SIG-M5 treated with dmso at 0.1 percent for 504 hours (cell line): ENCODE measurements at regions not wholly inside any gene's neighbourhood (a gene's known extent, or its start where the extent isn't known, plus 50 kb on each side); places are given as distances from the start of the nearest gene placed in this dataset.
"Not testable (repeated sequence)": the region's sequence is repeated elsewhere in the genome, so short reads cannot be mapped to it uniquely, and the experiment has no call there.

Experiments
- DNase-seq: peaks from one replicate; lab custom pipeline; 2025; ENCODE audit not compliant: unreplicated experiment; lab: John Stamatoyannopoulos, UW

DNA sequence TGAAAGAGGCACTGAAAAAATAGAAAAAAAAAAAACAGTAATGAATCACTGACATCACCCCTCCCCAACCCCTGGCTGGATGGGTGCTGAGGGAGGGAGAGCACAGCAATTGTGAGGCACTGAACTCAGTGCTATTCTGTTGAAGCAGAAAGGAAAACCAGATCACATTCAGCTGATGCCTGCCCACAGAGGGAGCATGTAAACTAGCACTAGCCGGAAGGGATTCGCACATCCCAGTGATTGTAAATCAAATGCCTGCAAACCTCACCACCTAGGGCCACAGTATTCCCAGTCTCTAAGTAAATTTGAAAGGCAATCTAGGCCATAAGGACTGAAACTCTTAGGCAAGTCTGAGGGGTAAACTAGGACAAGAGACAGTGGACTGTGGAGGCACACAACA is 772.0 kb upstream of the CCDC179 start:
- no peak for DNase-seq

GRCh38 chr11:23644443-23644842 is 784.2 kb upstream of the CCDC179 start:
- DNase-seq = no peak

- not testable (repeated sequence) for DNase-seq
Measured at GRCh38 chr11:23652336-23652735, 792.1 kb upstream of the CCDC179 start.

GRCh38 chr11:23653071-23653675 is 792.9 kb upstream of the CCDC179 start:
- DNase-seq = no peak

DNA sequence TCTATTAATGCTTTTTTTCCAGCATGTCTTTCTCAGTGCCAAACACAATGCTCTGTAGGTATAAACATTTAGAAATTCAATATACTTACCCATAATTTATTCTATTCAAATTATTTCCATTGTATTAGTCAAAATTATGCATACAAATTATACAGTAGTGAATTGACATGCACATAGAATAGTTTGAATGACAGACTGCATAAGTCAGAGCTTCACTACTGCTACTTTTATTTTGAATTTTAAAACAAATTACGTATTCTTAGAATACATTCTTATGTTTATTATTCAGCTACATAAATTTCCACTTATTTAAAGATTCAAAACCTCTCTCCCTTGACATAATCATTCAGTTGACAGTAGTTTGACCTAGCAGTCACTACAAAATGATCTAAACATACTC is 808.0 kb upstream of the CCDC179 start:
- no peak for DNase-seq

DNA sequence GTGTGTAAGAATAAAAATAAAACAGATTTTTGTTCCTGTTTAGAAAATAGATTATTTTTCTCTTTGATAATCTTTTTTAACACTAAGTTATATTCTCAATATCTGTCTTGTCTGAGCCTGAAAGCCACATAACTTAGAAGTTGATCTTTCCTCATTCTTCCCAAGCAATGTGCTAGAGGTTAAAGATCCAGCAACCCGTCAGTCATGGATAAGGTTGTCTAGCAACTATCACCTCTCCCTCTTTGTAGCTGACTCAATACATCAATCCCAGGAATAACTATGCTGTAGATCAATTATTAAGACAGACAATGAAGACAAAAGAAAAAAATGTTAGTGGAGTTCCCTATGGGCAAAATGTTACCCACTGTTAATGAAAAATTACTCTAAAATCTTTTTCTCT is 813.1 kb upstream of the CCDC179 start:
- DNase-seq = no peak

- DNase-seq = no peak
Measured at GRCh38 chr11:23674866-23675265, 814.6 kb upstream of the CCDC179 start.

DNA sequence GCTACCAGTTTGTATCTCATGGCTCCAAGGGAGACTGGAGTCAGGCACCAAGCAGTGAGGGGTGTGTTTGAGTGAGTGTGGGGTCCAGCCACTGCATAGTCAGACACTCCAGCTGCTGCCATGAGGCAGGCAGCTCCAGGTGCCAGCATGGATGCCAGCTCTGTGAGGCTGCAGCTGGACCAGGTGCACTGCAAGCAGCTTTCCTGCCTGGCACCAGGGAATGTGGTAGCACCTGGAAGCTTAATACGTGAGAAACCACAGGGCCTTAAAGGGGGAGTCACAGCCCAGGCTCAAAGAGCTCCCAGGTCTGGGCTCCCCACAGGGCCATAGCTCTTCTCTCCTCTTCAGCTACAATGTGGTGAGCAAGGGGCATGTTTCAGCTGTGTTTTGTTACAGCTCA is 817.8 kb upstream of the LUZP2 start:
- no peak for DNase-seq

GRCh38 chr11:23679981-23680380 is 816.9 kb upstream of the LUZP2 start:
- DNase-seq = no peak

DNA sequence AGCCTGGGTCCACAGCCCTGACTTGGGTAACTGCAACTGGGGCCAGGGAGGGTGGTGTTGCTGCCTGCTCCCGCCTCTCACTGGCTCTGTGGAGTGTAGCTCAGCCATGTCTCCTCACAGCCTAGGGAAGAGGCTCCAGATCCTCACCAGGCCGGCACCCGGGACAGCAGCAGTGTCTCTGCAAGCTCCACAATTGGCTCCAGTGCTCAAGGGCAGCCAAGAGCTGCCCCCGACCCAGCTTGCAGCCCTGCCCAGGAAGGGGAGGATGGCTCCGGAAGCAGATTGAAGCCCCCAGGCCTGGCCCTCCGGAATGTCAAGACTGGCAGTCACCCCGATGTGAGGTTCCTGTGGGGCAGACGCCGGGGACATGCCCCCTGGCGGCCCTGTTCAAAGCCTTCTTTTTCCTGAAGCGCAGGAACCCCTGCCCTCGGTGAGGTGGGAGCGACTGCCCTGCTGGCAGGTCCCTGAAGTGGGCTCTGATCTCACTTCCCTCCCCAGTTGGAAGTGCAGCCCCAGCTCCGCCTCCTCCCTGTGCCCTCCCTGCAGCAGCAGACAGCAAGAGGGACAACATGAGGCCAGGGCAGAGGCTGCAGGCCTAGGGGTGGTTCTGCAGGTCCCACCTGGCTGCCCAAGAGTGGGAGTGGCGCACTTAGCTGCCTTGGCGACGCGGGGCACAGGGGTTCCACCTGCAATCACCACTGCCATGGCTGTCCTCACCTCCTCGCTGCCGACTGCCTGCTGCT is 816.2 kb upstream of the LUZP2 start:
- DNase-seq = no peak

GRCh38 chr11:23684701-23685100 is 812.2 kb upstream of the LUZP2 start:
- no peak for DNase-seq

- DNase-seq = no peak
Measured at GRCh38 chr11:23687991-23688390, 808.9 kb upstream of the LUZP2 start.

DNA sequence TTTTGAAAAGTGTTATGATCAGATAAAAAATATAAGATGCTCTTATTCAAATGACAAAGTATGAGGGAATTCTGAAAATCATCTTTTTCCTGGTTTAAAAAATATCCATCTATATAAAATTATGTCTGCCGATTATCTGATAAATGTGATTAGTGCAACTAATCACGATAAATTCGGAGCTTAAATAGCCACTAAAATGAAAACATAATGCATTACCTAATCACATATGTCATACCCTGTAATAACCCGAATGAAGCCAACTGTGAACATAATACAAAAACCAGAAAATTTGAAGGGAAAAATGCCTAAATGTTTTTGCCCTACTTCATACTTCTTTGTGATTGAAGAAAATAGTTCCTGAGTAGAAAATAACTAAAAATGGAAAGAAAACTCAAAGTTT is 808.4 kb upstream of the LUZP2 start:
- DNase-seq = no peak

- DNase-seq = no peak
Measured at GRCh38 chr11:23688835-23689234, 808.0 kb upstream of the LUZP2 start.

DNA sequence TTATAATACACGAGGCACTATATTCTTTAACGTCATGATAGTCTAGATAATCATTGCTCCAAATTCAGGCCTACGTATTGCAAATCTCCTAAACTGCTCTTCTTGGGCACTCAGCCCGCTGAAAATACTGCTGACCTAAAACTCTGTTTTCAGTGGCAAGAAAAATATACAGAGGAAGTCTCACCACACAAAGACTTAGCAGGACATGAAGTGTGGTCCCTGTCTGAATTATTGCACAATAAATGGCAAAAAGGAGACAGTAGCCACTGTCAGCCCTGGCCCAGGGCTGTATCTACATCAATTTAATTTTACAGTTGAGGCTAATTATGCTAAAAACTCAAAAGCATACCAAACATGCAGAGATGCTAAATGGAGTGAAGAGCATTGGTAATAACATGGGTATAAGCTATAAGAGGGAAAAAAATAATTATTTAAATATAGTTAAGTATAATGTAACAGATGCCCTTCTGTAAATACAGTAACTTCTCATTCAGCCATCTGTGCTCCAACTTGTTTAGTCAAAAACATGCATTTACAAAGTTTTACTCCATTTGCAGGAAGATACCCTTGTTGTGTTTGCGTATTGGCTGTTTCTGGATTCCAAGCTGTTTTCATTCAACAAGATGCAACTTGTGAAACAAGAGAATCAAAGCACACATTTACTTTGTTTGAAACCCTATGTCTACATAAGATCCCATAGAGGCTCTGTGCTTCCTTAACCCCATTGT is 800.0 kb upstream of the LUZP2 start:
- no peak for DNase-seq

DNA sequence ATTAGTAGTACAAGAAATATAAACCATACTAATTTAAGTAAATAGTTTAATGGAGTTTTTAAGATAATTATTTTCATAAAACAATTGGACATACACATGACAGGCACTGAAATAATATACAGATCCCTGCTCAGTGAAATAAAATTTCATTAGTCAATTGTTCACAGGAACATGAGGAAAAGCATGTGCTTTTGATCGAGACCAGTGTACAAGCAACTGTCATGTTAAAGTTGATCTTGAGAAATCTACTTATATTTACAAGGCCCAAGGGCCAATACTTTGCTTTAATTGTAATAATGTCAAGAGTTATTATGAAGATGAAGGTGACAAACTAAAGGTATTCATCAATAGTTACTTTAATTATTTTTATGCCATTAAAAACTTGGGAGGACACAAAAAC is 792.7 kb upstream of the LUZP2 start:
- DNase-seq = no peak

- no peak for DNase-seq
Measured at GRCh38 chr11:23711981-23712380, 784.9 kb upstream of the LUZP2 start.

DNA sequence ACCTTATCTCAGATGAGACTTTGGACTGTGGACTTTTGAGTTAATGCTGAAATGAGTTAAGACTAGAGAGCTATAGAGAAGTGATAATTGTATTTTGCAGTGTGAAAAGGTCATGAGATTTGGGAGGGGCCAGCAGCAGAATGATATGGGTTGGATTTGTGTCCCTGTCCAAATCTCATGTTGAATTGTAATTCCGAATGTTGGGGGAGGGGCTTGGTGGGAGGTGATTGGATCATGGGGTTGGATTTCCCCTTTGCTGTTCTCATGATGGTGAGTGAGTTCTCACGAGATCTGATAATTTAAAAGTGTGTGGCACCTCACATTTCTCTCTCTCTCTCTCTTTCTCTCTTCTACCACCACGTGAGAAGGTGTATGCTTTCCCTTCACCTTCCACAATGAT is 777.8 kb upstream of the LUZP2 start:
- DNase-seq = no peak

DNA sequence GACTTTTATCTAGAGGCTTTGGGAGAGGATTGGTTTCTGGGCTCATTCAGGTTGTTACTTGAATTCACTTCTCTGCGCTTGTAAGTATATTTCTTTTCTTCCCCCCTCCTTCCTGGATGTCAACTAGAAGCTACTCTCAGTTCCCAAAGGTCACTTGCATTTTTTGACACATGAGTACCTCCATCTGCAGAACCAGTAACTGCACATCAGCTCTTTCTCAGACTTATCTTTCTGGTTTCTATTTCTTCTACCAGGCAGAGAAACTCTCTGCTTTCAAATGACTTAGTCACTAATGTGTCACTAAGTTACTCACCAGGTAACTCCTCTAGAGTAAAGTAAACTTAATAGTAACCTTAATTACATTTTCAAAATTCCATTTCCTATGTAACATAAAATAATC is 773.0 kb upstream of the LUZP2 start:
- DNase-seq = no peak

- no peak for DNase-seq
Measured at GRCh38 chr11:23725752-23726151, 771.1 kb upstream of the LUZP2 start.

DNA sequence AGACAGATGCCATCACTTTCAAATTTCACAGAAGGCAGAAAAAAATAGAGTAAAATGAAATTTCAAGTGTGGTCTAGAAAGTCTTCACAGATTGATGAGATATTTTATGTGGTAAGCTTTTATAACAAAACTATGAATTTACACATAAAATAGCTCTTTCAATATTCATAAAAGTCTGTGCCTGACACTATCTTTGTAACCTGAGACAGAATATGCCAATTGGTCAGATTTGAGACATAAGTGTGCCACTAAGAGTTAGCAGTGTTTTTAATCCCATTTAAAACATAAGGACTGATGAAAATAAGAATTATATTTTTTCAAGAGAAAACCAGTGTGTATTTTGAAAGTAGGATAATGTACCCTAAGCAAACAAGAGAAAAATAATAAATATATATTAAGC is 769.5 kb upstream of the LUZP2 start:
- no peak for DNase-seq

- DNase-seq = no peak
Measured at GRCh38 chr11:23727794-23728193, 769.1 kb upstream of the LUZP2 start.
